ENCODE measurements at regions not wholly inside any gene's neighbourhood (a gene's known extent, or its start where the extent isn't known, plus 50 kb on each side); places are given as distances from the start of the nearest gene placed in this dataset.

GRCh38 chr6:81808851-81809570, 56.5 kb upstream of the TENT5A start:
- no peak for TF ChIP-seq CTCF (conservative IDR thresholded peaks at IDR 0.05; ENCODE audit: low read depth, low read length)
- DNase-seq (ENCODE audit: low read depth) = peak; percentile 24
- H3K4me3 ChIP-seq (ENCODE audit: low read depth, low read length) = no peak overlapping the region

GRCh38 chr6:81806793-81807565, 54.5 kb upstream of the TENT5A start:
- no peak for DNase-seq (ENCODE audit: low read depth)
- no peak for TF ChIP-seq CTCF (conservative IDR thresholded peaks at IDR 0.05; ENCODE audit: low read depth, low read length)
- no peak overlapping the region for H3K4me3 ChIP-seq (ENCODE audit: low read depth, low read length)

GRCh38 chr6:81802356-81802755, 49.9 kb upstream of the TENT5A start:
- H3K4me3 ChIP-seq (ENCODE audit: low read depth, low read length) = no peak overlapping the region
- no peak for TF ChIP-seq CTCF (conservative IDR thresholded peaks at IDR 0.05; ENCODE audit: low read depth, low read length)
- no peak for DNase-seq (ENCODE audit: low read depth)
